Liver (tissue), 8 donors: ENCODE measurements at regions not wholly inside any gene's neighbourhood (a gene's known extent, or its start where the extent isn't known, plus 50 kb on each side); places are given as distances from the start of the nearest gene placed in this dataset.

Experiments
- DNase-seq: peaks from one replicate; pipeline ENCODE4 v3.0.0-alpha.2; 2017; ENCODE audit warnings: low spot score
- H3K27ac ChIP-seq, 2 donors: one replicate each; pipeline ENCODE4 v1.7.0; 2013; ENCODE audit warnings: inconsistent platforms in 2 of 2, low read length in 2 of 2, control low read depth in 1 of 2, low read depth in 1 of 2, mild to moderate bottlenecking in 1 of 2
- H3K27me3 ChIP-seq, 4 donors: one replicate each; pipeline versions ENCODE4 v1.6.1 to v1.7.0; 2013; ENCODE audit warnings: low read length in 3 of 4, inconsistent platforms in 1 of 4, mild to moderate bottlenecking in 1 of 4, moderate library complexity in 1 of 4; ENCODE audit not compliant: control insufficient read depth in 4 of 4, insufficient read depth in 4 of 4
- H3K36me3 ChIP-seq, 4 donors: one replicate each; pipeline versions ENCODE4 v1.6.1 to v1.7.0; 2013; ENCODE audit warnings: low read length in 3 of 4, mild to moderate bottlenecking in 3 of 4, low read depth in 1 of 4, moderate library complexity in 1 of 4; ENCODE audit not compliant: control insufficient read depth in 4 of 4, insufficient read depth in 3 of 4
- H3K4me1 ChIP-seq, 4 donors: one replicate each; pipeline versions ENCODE4 v1.6.1 to v1.7.0; 2013; ENCODE audit warnings: low read length in 3 of 4, mild to moderate bottlenecking in 3 of 4, moderate library complexity in 1 of 4; ENCODE audit not compliant: control insufficient read depth in 4 of 4, insufficient read depth in 4 of 4
- H3K4me3 ChIP-seq, 3 donors: one replicate each; pipeline versions ENCODE4 v1.6.1 to v1.7.0; 2013; ENCODE audit warnings: low read length in 3 of 3, control low read depth in 1 of 3, low read depth in 1 of 3, mild to moderate bottlenecking in 1 of 3
- H3K9ac ChIP-seq, 2 donors: one replicate each; pipeline ENCODE4 v1.7.0; 2013; ENCODE audit warnings: low read length in 2 of 2, mild to moderate bottlenecking in 2 of 2, moderate library complexity in 2 of 2, control low read depth in 1 of 2, low read depth in 1 of 2
- H3K9me3 ChIP-seq, 4 donors: one replicate each; pipeline versions ENCODE4 v1.6.1 to v1.7.0; 2013; ENCODE audit warnings: low read length in 3 of 4; ENCODE audit not compliant: control insufficient read depth in 4 of 4
- CTCF ChIP-seq: fragments of 150-350 bp; IDR thresholded peaks from 2 replicates; pipeline ENCODE4 v1.5.1; 2017; ENCODE audit warnings: improper control_type of control experiment, low read depth, low read length; ENCODE audit not compliant: missing input control
- EGR1 ChIP-seq, 2 donors: IDR thresholded peaks; 2 replicates each; pipeline ENCODE4 v1.6.1; 2016 to 2018; ENCODE audit warnings: antibody characterized with exemption in 2 of 2, low read depth in 2 of 2
- JUND ChIP-seq, 2 donors: IDR thresholded peaks; 2 replicates each; pipeline ENCODE4 v1.6.1; 2016; ENCODE audit warnings: antibody characterized with exemption in 2 of 2
- MAX ChIP-seq: IDR thresholded peaks from 2 replicates; pipeline ENCODE4 v1.6.1; 2016; ENCODE audit warnings: antibody characterized with exemption
- NR2F2 ChIP-seq: IDR thresholded peaks from 2 replicates; pipeline ENCODE4 v1.6.1; 2016; ENCODE audit warnings: antibody characterized with exemption
- RAD21 ChIP-seq, 2 donors: IDR thresholded peaks; 2 replicates each; pipeline ENCODE4 v1.6.1; 2016; ENCODE audit warnings: antibody characterized with exemption in 2 of 2, mild to moderate bottlenecking in 2 of 2
- REST ChIP-seq: IDR thresholded peaks from 2 replicates; pipeline ENCODE4 v1.6.1; 2016; ENCODE audit warnings: antibody characterized with exemption, mild to moderate bottlenecking
- RXRA ChIP-seq, 2 donors: IDR thresholded peaks; 2 replicates each; pipeline ENCODE4 v1.6.1; 2017 to 2018; ENCODE audit warnings: antibody characterized with exemption in 2 of 2, mild to moderate bottlenecking in 1 of 2
- SP1 ChIP-seq: IDR thresholded peaks from 2 replicates; pipeline ENCODE4 v1.6.1; 2018; ENCODE audit warnings: antibody characterized with exemption, mild to moderate bottlenecking
- YY1 ChIP-seq: IDR thresholded peaks from 2 replicates; pipeline ENCODE4 v1.6.1; 2016; ENCODE audit warnings: antibody characterized with exemption, mild to moderate bottlenecking
- WGBS: extraction: QIAGEN DNeasy Blood & Tissue Kit; methylation state at CpG from one replicate; pipeline ENCODE4 v1.1.7; 2013; 5-methylcytosine and 5-hydroxymethylcytosine counted together
- donor health status: healthy.
- donor health status: healthy.
- donor health status: healthy.
- donor health status: healthy.
- donor health status: healthy.

- no peak for TF ChIP-seq REST
- TF ChIP-seq JUND (IDR thresholded peaks at IDR 0.05), result no peak
- TF ChIP-seq MAX, result no peak
- TF ChIP-seq SP1, result no peak
- TF ChIP-seq EGR1 (IDR thresholded peaks at IDR 0.05; ENCODE audit: low read depth in 2 of 2), result no peak
- TF ChIP-seq RXRA (IDR thresholded peaks at IDR 0.05), result no peak
Observed at GRCh38 chr1:199550199-199551065, 477.1 kb upstream of the NR5A2 start (continued).

- TF ChIP-seq YY1 (no peak), REST (no peak), CTCF (peak; percentile 60), NR2F2 (no peak), JUND (IDR thresholded peaks at IDR 0.05) (no peak), RAD21 (IDR thresholded peaks at IDR 0.05) (peak; percentile 80 to 84)
- Histone ChIP-seq H3K27ac (no peak overlapping the region), H3K27me3 (no peaks in the 10 kb centered on the region), H3K9me3 (no peaks in the 10 kb centered on the region), H3K9ac (no peak overlapping the region), H3K36me3 (no peaks in the 10 kb centered on the region), H3K4me3 (no peak overlapping the region), H3K4me1 (no peaks in the 10 kb centered on the region)
- 43% methylated on average over 4 of the region's 4 CpGs for WGBS
- DNase-seq, result peak; percentile 40
Observed at GRCh38 chr1:199551967-199552565, 475.4 kb upstream of the NR5A2 start.
